Activated naive CD8-positive, alpha-beta T cell treated with anti-CD3 and anti-CD28 coated beads, Interleukin-2, amount 10 ng/mL, durations not matched to agents 7 days and 5 days (primary cell): ENCODE measurements at regions not wholly inside any gene's neighbourhood (a gene's known extent, or its start where the extent isn't known, plus 50 kb on each side); places are given as distances from the start of the nearest gene placed in this dataset.

Source experiments
- ATAC-seq: fragments of 150-1000 bp; cut with Tn5 transposase; one replicate; pipeline ENCODE4 v1.10.0; 2021; ENCODE audit warnings: low read depth, moderate library complexity
- POLR2A ChIA-PET: fragments of 350-600 bp; sonication (Branson Sonifier 250); formaldehyde crosslinking; loops from one replicate; lab custom pipeline; 2021; ENCODE audit warnings: antibody characterized with exemption; lab: Charles Lee
- DNase-seq: peaks from one replicate; pipeline ENCODE4 v3.0.0; 2021
- H3K27ac Mint-ChIP-seq: one replicate; pipeline ENCODE4 v1.8.0; 2022; ENCODE audit warnings: mild to moderate bottlenecking, mixed read lengths
- H3K27me3 Mint-ChIP-seq: one replicate; pipeline ENCODE4 v1.8.0; 2022; ENCODE audit warnings: mild to moderate bottlenecking, moderate library complexity, mixed read lengths
- H3K36me3 Mint-ChIP-seq: one replicate; pipeline ENCODE4 v1.8.0; 2021; ENCODE audit warnings: mild to moderate bottlenecking, mixed read lengths
- H3K4me1 Mint-ChIP-seq: one replicate; pipeline ENCODE4 v1.8.0; 2021; ENCODE audit warnings: mixed read lengths
- H3K4me3 Mint-ChIP-seq: one replicate; pipeline ENCODE4 v1.8.0; 2022; ENCODE audit warnings: mild to moderate bottlenecking, moderate library complexity, mixed read lengths
- H3K9me3 Mint-ChIP-seq: one replicate; pipeline ENCODE4 v1.8.0; 2021; ENCODE audit warnings: mixed read lengths

DNA sequence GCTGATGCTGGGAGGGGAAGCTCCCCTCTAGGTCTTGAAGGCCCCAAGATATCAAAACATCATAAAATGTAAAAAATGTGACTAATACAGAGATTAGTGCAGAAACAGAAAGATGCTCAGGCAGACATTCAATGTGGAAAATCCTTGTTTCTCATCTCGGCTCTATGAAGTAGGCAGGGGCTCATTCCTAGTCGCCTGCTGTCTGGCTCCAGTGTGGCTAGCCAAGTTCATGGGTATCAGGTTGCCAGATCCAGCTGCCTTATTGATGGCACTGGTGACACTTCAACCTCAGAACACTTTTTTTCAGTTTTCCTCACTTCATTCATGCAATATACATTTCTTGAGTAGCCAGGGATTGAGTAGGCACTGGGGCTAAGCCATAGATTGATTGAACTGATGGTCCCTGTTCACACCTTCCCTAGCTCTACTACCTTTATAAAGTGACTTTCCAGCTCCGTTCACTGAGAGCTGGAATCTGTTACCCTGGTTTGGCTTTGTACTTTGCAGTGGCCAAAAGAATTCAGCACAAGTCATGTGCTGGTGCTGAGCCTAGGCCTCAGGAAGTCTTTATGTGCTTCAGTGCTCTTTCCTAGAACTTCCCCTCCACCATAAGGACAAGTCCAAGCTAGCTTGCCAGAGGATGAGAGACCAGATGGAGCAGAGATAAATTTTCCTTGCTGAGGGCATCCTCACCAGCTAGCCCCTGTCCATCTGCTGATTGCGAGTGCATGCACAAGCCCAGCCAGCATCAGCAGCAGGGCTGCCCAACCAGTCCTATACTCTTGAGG, 373.6 kb upstream of the ST6GAL2 start:
- no peaks in the 10 kb centered on the region for H3K36me3 Mint-ChIP-seq
- H3K4me1 Mint-ChIP-seq: no peaks in the 10 kb centered on the region
- no peaks in the 10 kb centered on the region for H3K27me3 Mint-ChIP-seq
- DNase-seq: no peak
- POLR2A ChIA-PET: no interaction called here
- ATAC-seq: no peak
- H3K9me3 Mint-ChIP-seq: no peaks in the 10 kb centered on the region
- no peak overlapping the region for H3K27ac Mint-ChIP-seq
- H3K4me3 Mint-ChIP-seq: no peak overlapping the region

GRCh38 chr2:107263628-107264027, 377.7 kb upstream of the ST6GAL2 start:
- POLR2A ChIA-PET: no interaction called here
- Mint-ChIP-seq H3K4me3 (no peak overlapping the region), H3K27ac (no peak overlapping the region), H3K36me3 (no peaks in the 10 kb centered on the region), H3K9me3 (no peaks in the 10 kb centered on the region), H3K4me1 (no peaks in the 10 kb centered on the region), H3K27me3 (no peaks in the 10 kb centered on the region)
- DNase-seq (no peak), ATAC-seq (no peak)

DNA sequence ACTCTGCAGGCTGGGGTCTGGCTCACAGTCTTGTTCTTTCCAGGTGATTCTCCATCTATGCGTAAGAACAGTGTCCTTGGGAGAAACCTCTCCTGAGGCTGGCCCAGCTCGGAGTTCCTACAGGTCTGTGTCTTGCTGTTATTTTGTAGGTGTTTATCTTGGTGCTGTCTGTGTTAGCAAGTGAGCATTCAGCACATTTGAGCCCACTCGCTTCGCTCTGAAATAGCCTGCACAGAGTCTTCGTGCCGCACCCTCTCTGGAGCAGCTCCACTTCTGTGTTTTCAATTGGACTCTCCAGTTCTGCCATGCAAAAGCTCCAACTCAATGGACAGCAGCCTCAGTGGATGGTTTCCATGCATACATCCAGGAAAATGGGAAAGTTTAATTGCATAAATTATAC, 378.2 kb upstream of the ST6GAL2 start:
- POLR2A ChIA-PET: no interaction called here
- no peak overlapping the region for H3K4me3 Mint-ChIP-seq
- H3K36me3 Mint-ChIP-seq: no peaks in the 10 kb centered on the region
- H3K4me1 Mint-ChIP-seq: no peaks in the 10 kb centered on the region
- H3K27me3 Mint-ChIP-seq: no peaks in the 10 kb centered on the region
- no peak for DNase-seq
- no peaks in the 10 kb centered on the region for H3K9me3 Mint-ChIP-seq
- H3K27ac Mint-ChIP-seq: no peak overlapping the region
- no peak for ATAC-seq

DNA sequence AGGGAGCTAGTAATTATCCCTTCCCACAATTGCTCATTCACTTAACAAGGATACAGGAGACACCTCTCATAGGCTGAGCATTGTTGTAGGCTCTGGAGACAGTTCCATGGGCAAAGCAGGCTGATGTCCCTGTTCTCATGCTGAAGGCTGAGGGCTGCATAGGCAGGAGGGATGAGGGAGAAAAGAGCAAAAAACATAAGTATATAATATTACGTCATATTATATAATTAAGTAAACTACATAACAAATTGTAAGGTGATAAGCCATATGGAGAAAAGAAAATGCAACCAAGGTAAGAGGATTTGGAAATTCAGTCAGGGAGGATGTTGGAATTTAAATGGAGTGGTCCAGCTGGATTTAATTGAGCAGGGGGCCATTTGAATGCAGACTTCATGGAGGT, 380.6 kb upstream of the ST6GAL2 start:
- POLR2A ChIA-PET: no interaction called here
- Mint-ChIP-seq H3K4me1 (no peaks in the 10 kb centered on the region), H3K9me3 (no peaks in the 10 kb centered on the region), H3K4me3 (no peak overlapping the region), H3K27me3 (no peaks in the 10 kb centered on the region), H3K36me3 (no peaks in the 10 kb centered on the region), H3K27ac (no peak overlapping the region)
- ATAC-seq: no peak
- no peak for DNase-seq

- POLR2A ChIA-PET: no interaction called here
- ATAC-seq (no peak), DNase-seq (no peak)
- H3K9me3 Mint-ChIP-seq: no peaks in the 10 kb centered on the region
- no peak overlapping the region for H3K27ac Mint-ChIP-seq
- H3K4me3 Mint-ChIP-seq: no peak overlapping the region
- H3K36me3 Mint-ChIP-seq: no peaks in the 10 kb centered on the region
- no peaks in the 10 kb centered on the region for H3K4me1 Mint-ChIP-seq
- H3K27me3 Mint-ChIP-seq: no peaks in the 10 kb centered on the region
Measured at GRCh38 chr2:107267086-107267485, 381.1 kb upstream of the ST6GAL2 start.

DNA sequence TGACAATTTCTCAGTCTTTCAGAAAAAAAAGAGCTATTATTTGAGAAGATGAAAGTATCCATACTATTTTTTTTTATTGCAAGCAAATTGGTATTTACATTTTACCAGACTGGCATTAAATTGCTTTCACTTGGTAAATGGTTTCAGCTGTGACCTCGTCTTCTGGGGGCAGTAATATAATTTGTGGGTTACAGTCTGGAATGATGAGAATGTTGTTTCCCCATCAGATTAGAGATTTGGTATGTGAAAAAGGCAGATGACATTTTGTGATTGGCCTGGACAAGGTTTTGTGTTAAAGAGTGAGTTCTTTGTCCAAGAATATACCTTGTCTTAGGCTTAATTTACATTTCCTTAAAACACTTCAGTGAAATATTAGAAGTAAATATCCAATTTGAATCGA, 390.1 kb upstream of the ST6GAL2 start:
- no peak for ATAC-seq
- POLR2A ChIA-PET: no interaction called here

DNA sequence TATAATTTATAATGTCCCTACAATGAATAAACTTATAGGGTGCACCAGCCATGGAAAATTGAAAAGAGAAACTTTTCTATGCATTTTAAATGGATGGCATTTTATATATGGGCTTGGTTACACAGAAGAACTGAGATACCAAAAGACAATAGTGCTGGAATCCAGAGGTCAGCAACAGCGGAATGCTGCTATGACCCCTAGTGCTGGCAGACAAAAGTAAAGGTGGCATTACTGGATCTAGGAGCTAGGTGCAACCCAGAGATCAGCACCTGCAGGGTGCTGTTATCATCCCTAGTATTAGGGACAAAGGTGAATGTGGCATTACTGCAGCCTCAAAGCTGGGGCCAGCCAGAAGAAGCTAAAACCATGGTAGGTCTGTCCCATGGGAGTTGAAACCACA, 392.7 kb upstream of the ST6GAL2 start:
- no peaks in the 10 kb centered on the region for H3K4me1 Mint-ChIP-seq
- no peaks in the 10 kb centered on the region for H3K27me3 Mint-ChIP-seq
- H3K27ac Mint-ChIP-seq: no peak overlapping the region
- POLR2A ChIA-PET: no interaction called here
- no peak overlapping the region for H3K4me3 Mint-ChIP-seq
- ATAC-seq (no peak), DNase-seq (no peak)
- no peaks in the 10 kb centered on the region for H3K9me3 Mint-ChIP-seq
- no peaks in the 10 kb centered on the region for H3K36me3 Mint-ChIP-seq

More for the DNA sequence above, 390.1 kb upstream of the ST6GAL2 start:
- Mint-ChIP-seq H3K9me3 (no peaks in the 10 kb centered on the region), H3K4me1 (no peaks in the 10 kb centered on the region), H3K27me3 (no peaks in the 10 kb centered on the region), H3K36me3 (no peaks in the 10 kb centered on the region), H3K4me3 (no peak overlapping the region), H3K27ac (no peak overlapping the region)
- no peak for DNase-seq

DNA sequence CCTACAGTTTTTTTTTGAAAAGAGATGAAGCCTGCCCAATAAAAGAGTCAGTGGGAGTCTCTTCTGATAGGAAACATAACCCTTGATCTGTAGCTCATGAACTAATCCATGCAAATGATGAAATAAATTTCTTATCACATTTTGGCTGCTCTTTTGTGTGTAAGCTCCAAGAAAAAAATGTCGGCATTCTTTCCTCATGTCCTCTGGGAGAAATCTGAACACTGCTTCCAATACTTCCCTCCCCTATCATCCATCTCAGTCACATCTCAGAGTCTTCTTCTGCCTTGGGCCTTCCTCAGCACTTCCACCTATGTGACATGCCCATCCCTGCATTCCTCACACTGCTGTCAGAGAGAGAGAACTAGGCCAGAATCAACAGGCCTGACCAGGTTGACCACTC, 395.7 kb upstream of the ST6GAL2 start:
- no peak overlapping the region for H3K27ac Mint-ChIP-seq
- POLR2A ChIA-PET: no interaction called here
- no peaks in the 10 kb centered on the region for H3K27me3 Mint-ChIP-seq
- H3K36me3 Mint-ChIP-seq: no peaks in the 10 kb centered on the region
- no peak overlapping the region for H3K4me3 Mint-ChIP-seq
- DNase-seq (no peak), ATAC-seq (no peak)
- no peaks in the 10 kb centered on the region for H3K9me3 Mint-ChIP-seq
- no peaks in the 10 kb centered on the region for H3K4me1 Mint-ChIP-seq

DNA sequence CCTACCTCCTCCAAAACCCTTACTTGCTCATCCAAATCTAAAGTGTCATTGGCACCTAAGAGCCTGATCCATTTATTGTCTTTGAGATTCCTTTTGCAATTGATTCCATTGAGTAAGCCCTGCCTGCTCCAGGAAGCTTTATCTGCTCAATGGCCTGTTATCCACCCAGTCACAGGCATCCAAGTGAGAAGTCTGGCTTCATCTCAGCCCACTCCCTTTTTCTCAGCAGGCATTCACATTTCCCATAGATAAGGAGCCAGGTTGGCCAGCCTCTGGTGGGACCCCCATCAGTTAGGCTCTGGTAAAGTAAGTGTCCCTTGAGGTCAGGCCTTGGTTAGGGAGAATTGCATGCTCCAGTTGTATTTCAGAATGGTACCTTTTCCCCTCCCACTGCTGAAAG, 396.2 kb upstream of the ST6GAL2 start:
- POLR2A ChIA-PET: no interaction called here
- no peaks in the 10 kb centered on the region for H3K27me3 Mint-ChIP-seq
- H3K27ac Mint-ChIP-seq: no peak overlapping the region
- ATAC-seq (no peak), DNase-seq (no peak)
- H3K9me3 Mint-ChIP-seq: no peaks in the 10 kb centered on the region
- no peak overlapping the region for H3K4me3 Mint-ChIP-seq
- H3K36me3 Mint-ChIP-seq: no peaks in the 10 kb centered on the region
- H3K4me1 Mint-ChIP-seq: no peaks in the 10 kb centered on the region

- DNase-seq: no peak
- POLR2A ChIA-PET: no interaction called here
- no peak overlapping the region for H3K4me3 Mint-ChIP-seq
Measured at GRCh38 chr2:107285621-107286299, 399.8 kb upstream of the ST6GAL2 start.

GRCh38 chr2:107290041-107290440, 404.1 kb upstream of the ST6GAL2 start:
- ATAC-seq (no peak), DNase-seq (no peak)
- H3K27me3 Mint-ChIP-seq: no peaks in the 10 kb centered on the region
- H3K27ac Mint-ChIP-seq: no peak overlapping the region
- POLR2A ChIA-PET: no interaction called here
- H3K4me3 Mint-ChIP-seq: no peak overlapping the region
- H3K36me3 Mint-ChIP-seq: no peaks in the 10 kb centered on the region
- H3K9me3 Mint-ChIP-seq: no peaks in the 10 kb centered on the region
- H3K4me1 Mint-ChIP-seq: no peaks in the 10 kb centered on the region

More at GRCh38 chr2:107285621-107286299, 399.8 kb upstream of the ST6GAL2 start:
- Mint-ChIP-seq H3K27ac (no peak overlapping the region), H3K36me3 (no peaks in the 10 kb centered on the region), H3K27me3 (no peaks in the 10 kb centered on the region), H3K4me1 (no peaks in the 10 kb centered on the region), H3K9me3 (no peaks in the 10 kb centered on the region)
- ATAC-seq: no peak

DNA sequence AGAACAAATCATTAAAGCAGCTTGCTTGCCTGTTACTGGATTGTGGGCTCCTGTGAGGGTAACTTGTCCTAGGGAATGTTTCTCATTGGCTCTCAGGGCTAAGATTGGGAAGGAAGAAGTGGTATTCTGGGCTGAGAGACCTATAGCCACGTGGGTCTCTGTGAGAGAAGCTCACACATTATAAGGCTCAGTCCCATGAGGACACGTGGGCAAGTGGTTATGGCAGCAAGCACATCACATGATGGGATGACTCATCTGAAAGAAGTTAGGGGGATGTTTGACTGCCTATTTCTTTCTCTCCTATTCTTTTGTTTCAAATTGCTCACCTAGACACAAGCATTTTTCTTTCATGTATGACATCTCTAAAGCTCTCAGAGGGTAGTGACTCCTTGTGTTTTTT, 418.0 kb upstream of the ST6GAL2 start:
- no peaks in the 10 kb centered on the region for H3K4me1 Mint-ChIP-seq

DNA sequence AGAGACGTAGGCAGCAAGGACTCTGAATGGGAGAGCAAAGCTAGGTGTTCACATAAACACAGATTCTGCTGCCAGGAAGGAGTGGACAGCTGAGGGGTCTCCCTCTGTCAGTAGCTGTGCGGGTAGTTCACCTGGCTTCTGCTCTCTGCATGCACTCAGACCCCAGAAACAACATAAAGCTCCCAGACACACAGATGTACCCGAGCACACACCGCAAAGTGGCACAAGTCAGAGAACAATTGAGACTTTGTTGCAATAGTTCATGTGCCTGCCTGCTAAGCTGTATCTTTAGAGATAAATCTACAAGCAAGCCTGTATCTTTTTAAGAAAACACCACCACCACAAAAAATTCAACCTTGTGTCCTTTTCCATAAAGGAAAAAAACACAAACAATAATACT, 420.0 kb upstream of the ST6GAL2 start:
- Mint-ChIP-seq H3K4me3 (no peak overlapping the region), H3K27ac (no peak overlapping the region), H3K9me3 (peaks cover 3% of the 10 kb centered on the region), H3K27me3 (no peaks in the 10 kb centered on the region), H3K4me1 (no peaks in the 10 kb centered on the region), H3K36me3 (no peaks in the 10 kb centered on the region)
- POLR2A ChIA-PET: no interaction called here
- ATAC-seq (no peak), DNase-seq (no peak)

More for the DNA sequence above, 418.0 kb upstream of the ST6GAL2 start:
- H3K4me3 Mint-ChIP-seq: no peak overlapping the region
- no peaks in the 10 kb centered on the region for H3K27me3 Mint-ChIP-seq
- no peak for ATAC-seq
- DNase-seq: no peak
- H3K27ac Mint-ChIP-seq: no peak overlapping the region
- H3K36me3 Mint-ChIP-seq: no peaks in the 10 kb centered on the region
- no peaks in the 10 kb centered on the region for H3K9me3 Mint-ChIP-seq
- POLR2A ChIA-PET: no interaction called here

DNA sequence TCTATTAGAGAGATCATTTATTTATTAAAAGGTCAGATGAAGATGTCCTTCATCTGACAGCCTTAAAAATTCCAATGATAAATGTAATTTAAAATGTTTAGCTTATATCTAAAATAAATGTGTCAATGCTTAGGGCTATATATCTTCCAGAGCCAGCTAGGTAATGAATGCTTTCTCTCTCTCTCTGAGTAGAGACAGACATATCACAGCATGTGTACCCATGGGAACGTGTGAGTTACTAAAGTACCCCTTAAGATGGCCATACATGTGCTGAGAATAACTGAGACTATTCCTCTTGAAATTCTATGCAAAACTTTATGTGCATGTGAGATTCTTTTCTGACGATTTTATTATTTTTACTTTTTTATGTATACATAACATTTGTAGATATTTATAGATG, 420.9 kb upstream of the ST6GAL2 start:
- POLR2A ChIA-PET: no interaction called here
- H3K36me3 Mint-ChIP-seq: no peaks in the 10 kb centered on the region
- H3K4me1 Mint-ChIP-seq: no peaks in the 10 kb centered on the region
- no peak overlapping the region for H3K4me3 Mint-ChIP-seq
- H3K27ac Mint-ChIP-seq: no peak overlapping the region
- peaks cover 3% of the 10 kb centered on the region for H3K9me3 Mint-ChIP-seq
- no peak for DNase-seq
- ATAC-seq: no peak
- H3K27me3 Mint-ChIP-seq: no peaks in the 10 kb centered on the region
